Gastrocnemius medialis (tissue), 4 donors: ENCODE measurements at regions not wholly inside any gene's neighbourhood (a gene's known extent, or its start where the extent isn't known, plus 50 kb on each side); places are given as distances from the start of the nearest gene placed in this dataset.

ENCODE experiments used
- ATAC-seq, 2 donors: fragments of 150-250 bp; one replicate each; pipeline ENCODE4 v1.9.1; 2016
- DNase-seq, 2 donors: peaks; one replicate each; pipeline ENCODE4 v3.0.0-alpha.2; 2019
- H3K27ac ChIP-seq, 4 donors: fragments of 200-600 bp; sonication (generic); 1 replicate in 1 of 4; 2 replicates in 3 of 4; pipeline ENCODE4 v1.5.1; 2016 to 2018; ENCODE audit warnings: mild to moderate bottlenecking in 2 of 4, moderate library complexity in 1 of 4
- H3K27me3 ChIP-seq, 3 donors: fragments of 200-600 bp; sonication (generic) in 2 of 3; 1 replicate in 1 of 3; 2 replicates in 2 of 3; pipeline versions ENCODE4 v1.5.1 to v1.6.0; 2016 to 2019; ENCODE audit warnings: mild to moderate bottlenecking in 1 of 3, moderate library complexity in 1 of 3
- H3K36me3 ChIP-seq, 2 donors: fragments of 200-600 bp; sonication (generic) in 1 of 2; one replicate each; pipeline ENCODE4 v1.5.1; 2017 to 2018
- H3K4me1 ChIP-seq, 2 donors: fragments of 200-600 bp; sonication (generic) in 1 of 2; one replicate each; pipeline ENCODE4 v1.5.1; 2016 to 2017; ENCODE audit warnings: mild to moderate bottlenecking in 2 of 2
- H3K4me3 ChIP-seq, 4 donors: fragments of 200-600 bp; sonication (generic) in 3 of 4; 1 replicate in 1 of 4; 2 replicates in 3 of 4; pipeline ENCODE4 v1.5.1; 2016 to 2019; ENCODE audit warnings: mild to moderate bottlenecking in 2 of 4
- H3K9me3 ChIP-seq, 3 donors: fragments of 200-600 bp; sonication (generic) in 2 of 3; 1 replicate in 1 of 3; 2 replicates in 2 of 3; pipeline ENCODE4 v1.5.1; 2016 to 2019
- POLR2A ChIP-seq, 2 donors: fragments of 450-650 bp; IDR thresholded peaks; one replicate each; pipeline ENCODE4 v1.6.1; 2017; ENCODE audit warnings: antibody characterized with exemption in 2 of 2, mild to moderate bottlenecking in 2 of 2, moderate library complexity in 2 of 2
- in situ Hi-C, 4 donors: fragments of 200-750 bp; cut with MboI; loops; one replicate each; pipeline versions ENCODE4 v1.15.0 to v1.8.0; 2017; ENCODE audit warnings: low sequenced_read_pairs in 4 of 4
- intact Hi-C: fragments of 100-400 bp; cut with DNase I; formaldehyde crosslinking; loops from one replicate; pipeline ENCODE4 v1.15.1; 2023; ENCODE audit warnings: low total_unique reads
- TF ChIP-seq, protein P1 (sequence below), 5 experiments: fragments of 450-650 bp in 3 of 5; fragments of 200-600 bp in 2 of 5; sonication (generic) in 2 of 5; IDR thresholded peaks in 4 of 5; conservative IDR thresholded peaks in 1 of 5; 1 replicate in 4 of 5; 2 replicates in 1 of 5; pipeline ENCODE4 v1.5.1; 2016 to 2019; ENCODE audit warnings: antibody characterized with exemption in 5 of 5, mild to moderate bottlenecking in 3 of 5, moderate library complexity in 3 of 5

DNA sequence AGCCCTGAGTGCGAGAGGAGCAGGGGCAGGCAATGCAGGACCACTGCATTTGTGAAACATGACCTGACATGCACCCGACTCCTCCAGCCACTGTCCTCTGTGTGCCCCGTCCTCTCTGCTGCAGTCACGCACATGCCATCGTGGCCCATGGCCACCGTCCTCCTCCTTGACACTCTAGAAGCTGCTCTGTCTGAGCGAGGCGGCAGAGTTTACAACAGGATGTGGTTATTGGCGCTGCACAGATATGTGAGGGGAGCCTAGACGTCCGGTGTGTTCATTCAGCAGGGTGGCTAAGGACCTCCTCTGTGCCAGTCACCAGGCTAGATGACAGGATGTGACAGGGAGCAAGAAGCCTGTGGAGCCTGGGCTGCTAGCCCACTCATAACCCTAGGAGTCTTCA is 277.8 kb downstream of the FOXO1 start:
- Histone ChIP-seq H3K27ac (no peak overlapping the region), H3K36me3 (no peaks in the 10 kb centered on the region), H3K4me3 (no peak overlapping the region), H3K9me3 (no peaks in the 10 kb centered on the region), H3K27me3 (no peaks in the 10 kb centered on the region), H3K4me1 (peaks cover 0 to 6% of the 10 kb centered on the region in 2 donors)
- TF ChIP-seq, protein P1, sequence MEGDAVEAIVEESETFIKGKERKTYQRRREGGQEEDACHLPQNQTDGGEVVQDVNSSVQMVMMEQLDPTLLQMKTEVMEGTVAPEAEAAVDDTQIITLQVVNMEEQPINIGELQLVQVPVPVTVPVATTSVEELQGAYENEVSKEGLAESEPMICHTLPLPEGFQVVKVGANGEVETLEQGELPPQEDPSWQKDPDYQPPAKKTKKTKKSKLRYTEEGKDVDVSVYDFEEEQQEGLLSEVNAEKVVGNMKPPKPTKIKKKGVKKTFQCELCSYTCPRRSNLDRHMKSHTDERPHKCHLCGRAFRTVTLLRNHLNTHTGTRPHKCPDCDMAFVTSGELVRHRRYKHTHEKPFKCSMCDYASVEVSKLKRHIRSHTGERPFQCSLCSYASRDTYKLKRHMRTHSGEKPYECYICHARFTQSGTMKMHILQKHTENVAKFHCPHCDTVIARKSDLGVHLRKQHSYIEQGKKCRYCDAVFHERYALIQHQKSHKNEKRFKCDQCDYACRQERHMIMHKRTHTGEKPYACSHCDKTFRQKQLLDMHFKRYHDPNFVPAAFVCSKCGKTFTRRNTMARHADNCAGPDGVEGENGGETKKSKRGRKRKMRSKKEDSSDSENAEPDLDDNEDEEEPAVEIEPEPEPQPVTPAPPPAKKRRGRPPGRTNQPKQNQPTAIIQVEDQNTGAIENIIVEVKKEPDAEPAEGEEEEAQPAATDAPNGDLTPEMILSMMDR (IDR thresholded peaks at IDR 0.05 in 4 of 5, conservative IDR thresholded peaks at IDR 0.05 in 1 of 5), result no peak
- no peak for TF ChIP-seq POLR2A (IDR thresholded peaks at IDR 0.05)
- in situ Hi-C loops, result no loop called here
- peak in 1 of 2 donors; percentile 48 for DNase-seq
- peak; percentile 39 to 81 for ATAC-seq
- intact Hi-C loops, result no loop called here

DNA sequence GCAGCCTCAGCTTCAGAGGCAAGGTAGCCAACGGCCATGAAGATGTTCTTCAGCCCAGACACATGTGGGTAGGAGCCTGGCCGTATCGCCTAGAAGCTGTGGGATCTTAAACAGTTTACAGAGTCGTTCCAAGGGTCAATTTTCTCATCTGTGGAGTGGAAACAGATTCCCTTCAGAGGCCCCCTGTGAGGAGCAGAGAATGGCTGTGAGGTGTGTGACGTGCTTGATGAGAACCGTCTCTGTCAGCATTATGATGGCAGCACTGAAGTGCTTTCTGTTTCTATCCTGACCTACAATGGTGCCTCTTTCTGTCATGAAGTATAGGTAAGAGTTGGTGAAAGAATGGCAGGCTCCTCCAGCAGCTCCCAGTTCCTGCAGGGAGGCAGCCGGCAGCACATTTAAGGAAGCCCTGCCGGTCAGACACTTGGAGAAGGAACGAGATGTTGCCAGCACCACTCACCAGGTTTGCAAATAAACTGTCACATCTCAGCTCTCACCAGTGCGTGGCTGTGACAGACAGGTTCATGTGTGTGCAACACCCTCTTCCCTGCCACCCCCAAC is 277.3 kb downstream of the FOXO1 start:
- TF ChIP-seq, protein P1 (IDR thresholded peaks at IDR 0.05 in 4 of 5, conservative IDR thresholded peaks at IDR 0.05 in 1 of 5), result no peak
- no peak for TF ChIP-seq POLR2A (IDR thresholded peaks at IDR 0.05)
- Histone ChIP-seq H3K4me1 (peaks cover 0 to 6% of the 10 kb centered on the region in 2 donors), H3K4me3 (no peak overlapping the region), H3K9me3 (no peaks in the 10 kb centered on the region), H3K36me3 (no peaks in the 10 kb centered on the region), H3K27me3 (no peaks in the 10 kb centered on the region), H3K27ac (no peak overlapping the region)
- in situ Hi-C loops, result no loop called here
- no peak for DNase-seq
- intact Hi-C loops, result no loop called here
- peak in 1 of 2 donors; percentile 24 for ATAC-seq

DNA sequence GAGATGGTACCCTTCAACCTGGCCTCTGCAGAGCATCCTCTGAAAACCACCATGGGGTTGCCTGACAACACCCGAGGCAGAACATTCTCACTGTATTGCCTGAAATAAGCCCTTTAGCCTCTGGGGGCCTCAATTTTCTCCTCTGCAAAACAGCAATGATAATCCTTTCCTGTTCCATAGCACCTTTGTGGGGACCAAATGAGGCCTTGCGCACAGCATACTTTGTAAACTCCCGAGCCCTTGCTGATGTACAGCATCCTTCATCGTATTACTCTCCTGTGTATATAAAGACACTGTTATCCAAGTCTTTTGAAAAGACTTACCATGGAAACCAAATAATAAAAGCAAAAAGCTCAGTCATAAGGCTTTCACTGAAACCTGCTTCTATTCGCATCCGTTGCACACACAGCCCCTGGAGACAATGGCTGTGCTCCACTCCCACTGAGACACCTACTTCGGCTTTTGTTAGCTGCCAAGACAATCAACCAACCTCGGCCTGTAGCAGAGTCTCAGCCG is 276.0 kb downstream of the FOXO1 start:
- Histone ChIP-seq H3K27me3 (no peaks in the 10 kb centered on the region), H3K36me3 (no peaks in the 10 kb centered on the region), H3K4me1 (peaks cover 0 to 6% of the 10 kb centered on the region in 2 donors), H3K4me3 (no peak overlapping the region), H3K27ac (no peak overlapping the region), H3K9me3 (no peaks in the 10 kb centered on the region)
- ATAC-seq (no peak), DNase-seq (no peak)
- TF ChIP-seq, protein P1 (IDR thresholded peaks at IDR 0.05 in 4 of 5, conservative IDR thresholded peaks at IDR 0.05 in 1 of 5), result no peak
- no peak for TF ChIP-seq POLR2A (IDR thresholded peaks at IDR 0.05)
- in situ Hi-C loops, result no loop called here
- intact Hi-C loops, result no loop called here

DNA sequence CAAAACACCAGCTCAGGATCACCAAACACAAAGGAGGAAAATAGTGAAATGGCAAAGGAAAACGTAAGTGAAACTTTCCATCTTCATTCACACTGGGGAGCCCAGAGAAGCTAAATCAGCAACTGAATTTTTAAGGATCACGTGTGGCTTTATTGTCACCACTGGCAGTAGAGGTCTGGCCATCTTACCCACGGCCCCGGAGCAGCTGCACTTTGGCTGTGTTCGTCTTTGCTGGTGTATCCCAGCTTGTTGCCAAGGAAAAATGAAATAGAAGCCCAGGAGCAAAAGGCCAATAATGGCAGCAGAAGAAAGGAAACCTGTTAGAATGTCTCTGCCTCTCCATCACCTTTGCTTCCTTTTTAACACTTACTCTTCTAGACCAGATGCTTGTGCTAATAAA is 274.7 kb downstream of the FOXO1 start:
- Histone ChIP-seq H3K27me3 (no peaks in the 10 kb centered on the region), H3K4me1 (peaks cover 0 to 6% of the 10 kb centered on the region in 2 donors), H3K36me3 (no peaks in the 10 kb centered on the region), H3K27ac (no peak overlapping the region), H3K4me3 (no peak overlapping the region), H3K9me3 (no peaks in the 10 kb centered on the region)
- DNase-seq, result no peak
- in situ Hi-C loops (no loop called here), intact Hi-C loops (no loop called here)
- TF ChIP-seq, protein P1 (IDR thresholded peaks at IDR 0.05 in 4 of 5, conservative IDR thresholded peaks at IDR 0.05 in 1 of 5), result no peak
- no peak for TF ChIP-seq POLR2A (IDR thresholded peaks at IDR 0.05)
- peak; percentile 5 to 22 for ATAC-seq
